Astrocyte (in vitro differentiated cells and primary cell): ENCODE measurements at regions not wholly inside any gene's neighbourhood (a gene's known extent, or its start where the extent isn't known, plus 50 kb on each side); places are given as distances from the start of the nearest gene placed in this dataset.

Experiments used
- DNase-seq: peaks from one replicate; pipeline ENCODE4 v3.0.0-alpha.2; 2010; ENCODE audit warnings: low read depth
- FAIRE-seq: peaks from 2 replicates; lab custom pipeline; 2011; peaks lifted over from hg19 to GRCh38; lab: Jason Lieb, UNC
- H2AFZ ChIP-seq: 2 replicates; pipeline ENCODE4 v1.6.0; 2012; ENCODE audit warnings: low read depth, low read length, inconsistent platforms
- H3K27ac ChIP-seq: 2 replicates; pipeline ENCODE4 v1.5.1; 2011; ENCODE audit warnings: low read depth, low read length, inconsistent platforms
- H3K27me3 ChIP-seq: 2 replicates; pipeline ENCODE4 v1.6.0; 2011; ENCODE audit warnings: low read length, inconsistent platforms; ENCODE audit not compliant: insufficient read depth
- H3K36me3 ChIP-seq: 2 replicates; pipeline ENCODE4 v1.5.1; 2011; ENCODE audit warnings: low read length, inconsistent platforms; ENCODE audit not compliant: insufficient read depth
- H3K4me1 ChIP-seq: 2 replicates; pipeline ENCODE4 v1.5.1; 2011; ENCODE audit warnings: low read length, inconsistent platforms; ENCODE audit not compliant: insufficient read depth
- H3K4me2 ChIP-seq: 2 replicates; pipeline ENCODE4 v1.6.0; 2012; ENCODE audit warnings: low read length, inconsistent platforms
- H3K4me3 ChIP-seq: 2 replicates; pipeline ENCODE4 v1.5.1; 2011; ENCODE audit warnings: low read depth, mild to moderate bottlenecking, low read length, inconsistent platforms; ENCODE audit not compliant: insufficient read depth
- H3K79me2 ChIP-seq: 2 replicates; pipeline ENCODE4 v1.6.0; 2012; ENCODE audit warnings: mild to moderate bottlenecking, low read length, inconsistent platforms; ENCODE audit not compliant: insufficient read depth
- H3K9ac ChIP-seq: 2 replicates; pipeline ENCODE4 v1.6.0; 2012; ENCODE audit warnings: mild to moderate bottlenecking, low read length, inconsistent platforms
- H3K9me3 ChIP-seq: 2 replicates; pipeline ENCODE4 v1.5.1; 2012; ENCODE audit warnings: low read depth, mild to moderate bottlenecking, low read length, inconsistent platforms; ENCODE audit not compliant: insufficient read depth
- H4K20me1 ChIP-seq: 2 replicates; pipeline ENCODE4 v1.6.0; 2012; ENCODE audit warnings: low read length, inconsistent platforms; ENCODE audit not compliant: insufficient read depth
- H3K27ac Mint-ChIP-seq: one replicate; pipeline ENCODE4 v1.8.0; 2021; ENCODE audit warnings: mild to moderate bottlenecking, mixed read lengths; ENCODE audit not compliant: unreplicated experiment
- H3K27me3 Mint-ChIP-seq: one replicate; pipeline ENCODE4 v1.8.0; 2021; ENCODE audit warnings: low read depth, mixed read lengths; ENCODE audit not compliant: unreplicated experiment
- H3K36me3 Mint-ChIP-seq: one replicate; pipeline ENCODE4 v1.8.0; 2021; ENCODE audit warnings: low read depth, mixed read lengths; ENCODE audit not compliant: unreplicated experiment
- H3K4me1 Mint-ChIP-seq: one replicate; pipeline ENCODE4 v1.8.0; 2021; ENCODE audit warnings: low read depth, mixed read lengths; ENCODE audit not compliant: unreplicated experiment
- H3K4me3 Mint-ChIP-seq: one replicate; pipeline ENCODE4 v1.8.0; 2021; ENCODE audit warnings: mild to moderate bottlenecking, moderate library complexity, mixed read lengths; ENCODE audit not compliant: unreplicated experiment
- H3K9me3 Mint-ChIP-seq: one replicate; pipeline ENCODE4 v1.8.0; 2021; ENCODE audit warnings: mild to moderate bottlenecking, mixed read lengths; ENCODE audit not compliant: unreplicated experiment
- EZH2 ChIP-seq: IDR thresholded peaks from 2 replicates; pipeline ENCODE4 v1.6.1; 2012; ENCODE audit warnings: mild to moderate bottlenecking, low read length, inconsistent platforms; ENCODE audit not compliant: insufficient read depth
- TF ChIP-seq, protein P1 (sequence below): IDR thresholded peaks from 2 replicates; pipeline ENCODE4 v1.5.1; 2011; ENCODE audit warnings: low read depth, mild to moderate bottlenecking, inconsistent platforms, low read length, moderate library complexity; ENCODE audit not compliant: insufficient read depth

DNA sequence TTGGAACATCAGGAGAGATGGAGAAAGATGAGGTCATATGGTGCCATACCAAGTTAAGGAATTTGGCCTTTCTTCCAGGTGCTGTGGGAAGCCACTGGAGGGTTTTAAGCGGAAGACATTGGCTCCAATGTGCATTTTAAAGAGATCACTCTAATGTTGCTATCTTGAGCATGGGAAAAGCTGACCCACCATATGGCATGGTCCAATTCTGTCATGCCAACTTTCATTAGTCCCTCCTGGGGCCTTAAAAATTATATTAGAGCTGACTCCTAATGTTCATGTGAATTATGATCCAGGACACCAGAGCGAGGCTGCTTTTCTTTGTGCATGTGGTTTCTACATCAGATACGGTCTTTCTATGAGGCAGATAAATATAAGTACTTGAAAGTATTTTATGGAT is 335.0 kb upstream of the TSHZ2 start:
- Mint-ChIP-seq H3K4me3 (no peak overlapping the region), H3K9me3 (peaks cover 3% of the 10 kb centered on the region), H3K27ac (no peak overlapping the region), H3K4me1 (no peaks in the 10 kb centered on the region), H3K27me3 (no peaks in the 10 kb centered on the region), H3K36me3 (no peaks in the 10 kb centered on the region)
- Histone ChIP-seq H3K27me3 (no peaks in the 10 kb centered on the region), H3K27ac (no peak overlapping the region), H4K20me1 (no peaks in the 10 kb centered on the region), H3K4me2 (no peak overlapping the region), H3K4me3 (no peak overlapping the region), H3K79me2 (no peaks in the 10 kb centered on the region), H3K9me3 (peaks cover 4% of the 10 kb centered on the region), H3K4me1 (no peaks in the 10 kb centered on the region), H2AFZ (no peak overlapping the region), H3K9ac (no peak overlapping the region), H3K36me3 (no peaks in the 10 kb centered on the region)
- FAIRE-seq (no peak), DNase-seq (no peak)
- TF ChIP-seq, protein P1, sequence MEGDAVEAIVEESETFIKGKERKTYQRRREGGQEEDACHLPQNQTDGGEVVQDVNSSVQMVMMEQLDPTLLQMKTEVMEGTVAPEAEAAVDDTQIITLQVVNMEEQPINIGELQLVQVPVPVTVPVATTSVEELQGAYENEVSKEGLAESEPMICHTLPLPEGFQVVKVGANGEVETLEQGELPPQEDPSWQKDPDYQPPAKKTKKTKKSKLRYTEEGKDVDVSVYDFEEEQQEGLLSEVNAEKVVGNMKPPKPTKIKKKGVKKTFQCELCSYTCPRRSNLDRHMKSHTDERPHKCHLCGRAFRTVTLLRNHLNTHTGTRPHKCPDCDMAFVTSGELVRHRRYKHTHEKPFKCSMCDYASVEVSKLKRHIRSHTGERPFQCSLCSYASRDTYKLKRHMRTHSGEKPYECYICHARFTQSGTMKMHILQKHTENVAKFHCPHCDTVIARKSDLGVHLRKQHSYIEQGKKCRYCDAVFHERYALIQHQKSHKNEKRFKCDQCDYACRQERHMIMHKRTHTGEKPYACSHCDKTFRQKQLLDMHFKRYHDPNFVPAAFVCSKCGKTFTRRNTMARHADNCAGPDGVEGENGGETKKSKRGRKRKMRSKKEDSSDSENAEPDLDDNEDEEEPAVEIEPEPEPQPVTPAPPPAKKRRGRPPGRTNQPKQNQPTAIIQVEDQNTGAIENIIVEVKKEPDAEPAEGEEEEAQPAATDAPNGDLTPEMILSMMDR: no peak
- no peak for TF ChIP-seq EZH2

DNA sequence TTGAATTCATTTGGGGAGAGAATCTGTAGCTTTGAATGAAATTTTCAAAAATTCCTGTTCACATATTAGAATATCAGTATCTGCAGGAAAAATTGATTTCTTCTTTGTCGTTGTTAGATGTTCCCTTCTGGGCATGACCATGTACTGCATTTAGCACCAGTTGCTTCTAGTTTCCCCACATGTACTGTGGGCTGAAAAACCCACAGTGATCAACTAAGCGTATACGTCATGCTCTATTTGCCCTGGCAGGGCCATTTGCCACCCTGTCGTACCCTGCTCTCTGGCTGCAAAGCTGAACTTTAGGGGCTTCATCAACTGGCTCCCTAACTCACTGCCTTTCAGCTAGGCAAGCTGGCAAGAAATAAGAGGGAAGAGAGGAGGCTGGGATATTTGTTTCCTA is 340.7 kb upstream of the TSHZ2 start:
- Mint-ChIP-seq H3K27ac (no peak overlapping the region), H3K4me1 (no peaks in the 10 kb centered on the region)
- no peak for FAIRE-seq

DNA sequence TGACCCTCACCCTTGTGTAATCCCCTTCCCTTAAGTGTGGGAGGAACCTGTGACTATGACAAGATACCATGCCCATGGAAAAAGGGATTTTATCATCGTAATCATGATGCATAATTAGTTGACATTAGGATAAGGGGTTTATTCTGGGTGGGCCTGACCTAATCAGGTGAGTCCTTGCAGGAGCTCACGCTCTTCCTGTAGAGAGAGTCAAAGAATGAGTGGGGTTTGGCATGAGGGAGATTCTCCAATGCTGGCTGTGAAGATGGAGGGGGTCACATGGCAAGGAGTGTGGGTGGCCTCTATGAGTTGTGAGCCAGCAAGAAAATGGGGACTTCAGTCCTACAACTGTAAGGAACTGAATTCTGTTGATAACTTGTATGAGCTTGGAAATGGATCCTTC is 342.0 kb upstream of the TSHZ2 start:
- Histone ChIP-seq H3K27me3 (no peaks in the 10 kb centered on the region), H3K4me3 (no peak overlapping the region), H3K36me3 (no peaks in the 10 kb centered on the region), H3K9ac (no peak overlapping the region), H4K20me1 (no peaks in the 10 kb centered on the region), H3K27ac (no peak overlapping the region), H3K9me3 (peaks cover 2% of the 10 kb centered on the region), H3K79me2 (no peaks in the 10 kb centered on the region), H2AFZ (no peak overlapping the region), H3K4me1 (no peaks in the 10 kb centered on the region), H3K4me2 (no peak overlapping the region)
- Mint-ChIP-seq H3K9me3 (peaks cover 3% of the 10 kb centered on the region), H3K36me3 (no peaks in the 10 kb centered on the region), H3K4me3 (no peak overlapping the region), H3K27ac (no peak overlapping the region), H3K27me3 (no peaks in the 10 kb centered on the region), H3K4me1 (no peaks in the 10 kb centered on the region)
- DNase-seq (no peak), FAIRE-seq (no peak)
- TF ChIP-seq EZH2: no peak
- TF ChIP-seq, protein P1: no peak

More for the DNA sequence above, 340.7 kb upstream of the TSHZ2 start:
- H3K27me3 ChIP-seq: no peaks in the 10 kb centered on the region
- H3K9me3 ChIP-seq: peaks cover 2% of the 10 kb centered on the region
- no peak overlapping the region for H3K4me3 Mint-ChIP-seq
- H3K4me3 ChIP-seq: no peak overlapping the region
- no peaks in the 10 kb centered on the region for H4K20me1 ChIP-seq
- no peak overlapping the region for H2AFZ ChIP-seq
- H3K4me2 ChIP-seq: no peak overlapping the region
- H3K36me3 Mint-ChIP-seq: no peaks in the 10 kb centered on the region
- no peaks in the 10 kb centered on the region for H3K36me3 ChIP-seq
- TF ChIP-seq EZH2: no peak
- TF ChIP-seq, protein P1: no peak
- H3K4me1 ChIP-seq: no peaks in the 10 kb centered on the region
- no peaks in the 10 kb centered on the region for H3K27me3 Mint-ChIP-seq
- H3K27ac ChIP-seq: no peak overlapping the region
- peaks cover 6% of the 10 kb centered on the region for H3K9me3 Mint-ChIP-seq
- H3K79me2 ChIP-seq: no peaks in the 10 kb centered on the region
- no peak for DNase-seq
- no peak overlapping the region for H3K9ac ChIP-seq
